SU-DHL-6 (cell line): ENCODE measurements at regions not wholly inside any gene's neighbourhood (a gene's known extent, or its start where the extent isn't known, plus 50 kb on each side); places are given as distances from the start of the nearest gene placed in this dataset.

Experiments used
- H2AFZ ChIP-seq: fragments of 200-600 bp; sonication (generic); 2 replicates; pipeline ENCODE4 v1.6.1; 2014; ENCODE audit warnings: low read depth, mild to moderate bottlenecking, moderate library complexity, mixed read lengths, antibody characterized with exemption, low read length; ENCODE audit not compliant: severe bottlenecking
- H3F3A ChIP-seq: fragments of 200-600 bp; shearing (Covaris generic); 2 replicates; pipeline ENCODE4 v1.6.0; 2016; ENCODE audit warnings: antibody characterized with exemption, mild to moderate bottlenecking; ENCODE audit not compliant: insufficient read depth
- H3K27ac ChIP-seq: fragments of 200-600 bp; sonication (generic); 2 replicates; pipeline ENCODE4 v1.5.1; 2016; ENCODE audit warnings: low read depth, mild to moderate bottlenecking, low read length, moderate library complexity, mixed read lengths
- H3K27me3 ChIP-seq: fragments of 200-600 bp; sonication (generic), shearing (Covaris generic); 2 replicates; pipeline ENCODE4 v1.6.0; 2014; ENCODE audit warnings: mild to moderate bottlenecking, low read length
- H3K36me3 ChIP-seq: fragments of 200-600 bp; sonication (generic); 2 replicates; pipeline ENCODE4 v1.6.1; 2014; ENCODE audit warnings: mild to moderate bottlenecking, low read length, mixed read lengths
- H3K4me2 ChIP-seq: fragments of 300-600, 200-600 bp; shearing (Covaris generic), sonication (generic); 2 replicates; pipeline ENCODE4 v1.6.0; 2014; ENCODE audit warnings: low read length, low read depth, mild to moderate bottlenecking; ENCODE audit not compliant: poor library complexity, severe bottlenecking
- H3K4me3 ChIP-seq: fragments of 200-600 bp; sonication (generic); 2 replicates; pipeline ENCODE4 v1.5.1; 2014; ENCODE audit warnings: antibody characterized with exemption, low read length, mild to moderate bottlenecking, mixed read lengths; ENCODE audit not compliant: insufficient read depth, poor library complexity, severe bottlenecking
- H3K79me2 ChIP-seq: fragments of 200-600 bp; sonication (generic); 2 replicates; pipeline ENCODE4 v1.6.1; 2014; ENCODE audit warnings: mild to moderate bottlenecking, low read length, moderate library complexity; ENCODE audit not compliant: insufficient read depth
- H3K9ac ChIP-seq: fragments of 200-600 bp; sonication (generic); 2 replicates; pipeline ENCODE4 v1.7.0; 2014; ENCODE audit warnings: mild to moderate bottlenecking, low read length
- H3K9me2 ChIP-seq: fragments of 200-600 bp; sonication (generic); replicated peaks from 2 replicates; pipeline ENCODE4 v1.6.1; 2014; ENCODE audit warnings: low read length; ENCODE audit not compliant: insufficient read depth
- H3K9me3 ChIP-seq: fragments of 200-600 bp; sonication (generic); 2 replicates; pipeline ENCODE4 v1.6.1; 2014; ENCODE audit warnings: low read length, mixed read lengths; ENCODE audit not compliant: insufficient read depth
- H4K20me1 ChIP-seq: fragments of 200-600 bp; sonication (generic); 2 replicates; pipeline ENCODE4 v1.6.1; 2014; ENCODE audit warnings: low read depth, mild to moderate bottlenecking, antibody characterized with exemption, low read length, moderate library complexity, mixed read lengths
- CTCF ChIP-seq: fragments of 200-600 bp; sonication (generic); IDR thresholded peaks from one replicate; pipeline ENCODE4 v1.5.1; 2017; ENCODE audit warnings: antibody characterized with exemption, mild to moderate bottlenecking, low read length, moderate library complexity; ENCODE audit not compliant: insufficient read depth, poor library complexity, severe bottlenecking
- EZH2phosphoT487 ChIP-seq: fragments of 200-600 bp; sonication (generic), shearing (Covaris generic); conservative IDR thresholded peaks from 2 replicates; pipeline ENCODE4 v1.6.1; 2018; ENCODE audit warnings: mild to moderate bottlenecking, antibody characterized with exemption, low read length, moderate library complexity, mixed read lengths

- no peak overlapping the region for H2AFZ ChIP-seq
- H3K27ac ChIP-seq: no peak overlapping the region
- no peak overlapping the region for H3K4me2 ChIP-seq
- no peak overlapping the region for H3K4me3 ChIP-seq
- H3K9me3 ChIP-seq: no peaks in the 10 kb centered on the region
- H3K79me2 ChIP-seq: no peaks in the 10 kb centered on the region
- H3F3A ChIP-seq: no peaks in the 10 kb centered on the region
- no peaks in the 10 kb centered on the region for H3K27me3 ChIP-seq
- TF ChIP-seq CTCF (no peak), EZH2phosphoT487 (no peak)
- H3K36me3 ChIP-seq: no peaks in the 10 kb centered on the region
- H3K9ac ChIP-seq: no peak overlapping the region
- H3K9me2 ChIP-seq: no peaks in the 10 kb centered on the region
- no peaks in the 10 kb centered on the region for H4K20me1 ChIP-seq
Observed at GRCh38 chr4:45985038-45985437, 138.8 kb downstream of the GABRG1 start.

GRCh38 chr4:45971108-45971507 is 152.7 kb downstream of the GABRG1 start:
- Histone ChIP-seq H4K20me1 (no peaks in the 10 kb centered on the region), H3K9me3 (no peaks in the 10 kb centered on the region)
- TF ChIP-seq EZH2phosphoT487 (no peak), CTCF (no peak)

GRCh38 chr4:45957353-45957752 is 166.5 kb downstream of the GABRG1 start:
- H3K27ac ChIP-seq: no peak overlapping the region
- no peaks in the 10 kb centered on the region for H3K79me2 ChIP-seq
- H3K27me3 ChIP-seq: no peaks in the 10 kb centered on the region
- H3K4me2 ChIP-seq: no peak overlapping the region
- TF ChIP-seq CTCF (no peak), EZH2phosphoT487 (no peak)
- no peak overlapping the region for H3K4me3 ChIP-seq
- no peaks in the 10 kb centered on the region for H3K9me3 ChIP-seq
- H4K20me1 ChIP-seq: no peaks in the 10 kb centered on the region
- H3K36me3 ChIP-seq: no peaks in the 10 kb centered on the region
- no peak overlapping the region for H2AFZ ChIP-seq
- no peaks in the 10 kb centered on the region for H3F3A ChIP-seq
- H3K9ac ChIP-seq: no peak overlapping the region
- H3K9me2 ChIP-seq: no peaks in the 10 kb centered on the region

More at GRCh38 chr4:45971108-45971507, 152.7 kb downstream of the GABRG1 start:
- Histone ChIP-seq H3K79me2 (no peaks in the 10 kb centered on the region), H2AFZ (no peak overlapping the region), H3K4me2 (no peak overlapping the region), H3F3A (no peaks in the 10 kb centered on the region), H3K4me3 (no peak overlapping the region), H3K9ac (no peak overlapping the region), H3K9me2 (no peaks in the 10 kb centered on the region), H3K27me3 (no peaks in the 10 kb centered on the region), H3K27ac (no peak overlapping the region), H3K36me3 (no peaks in the 10 kb centered on the region)
